SH-SY5Y (cell line): ENCODE measurements at regions not wholly inside any gene's neighbourhood (a gene's known extent, or its start where the extent isn't known, plus 50 kb on each side); places are given as distances from the start of the nearest gene placed in this dataset.

Experiments used
- GATA2 ChIP-seq: IDR thresholded peaks from 2 replicates; pipeline ENCODE4 v1.6.1; 2011; ENCODE audit warnings: mild to moderate bottlenecking, low read depth, low read length
- GATA3 ChIP-seq: IDR thresholded peaks from 2 replicates; pipeline ENCODE4 v1.6.1; 2011; ENCODE audit warnings: low read depth, mild to moderate bottlenecking, low read length, moderate library complexity

GRCh38 chr3:150177673-150178381, 207.1 kb upstream of the PFN2 start:
- no peak for TF ChIP-seq GATA3
- TF ChIP-seq GATA2, result no peak

- no peak for TF ChIP-seq GATA3
- no peak for TF ChIP-seq GATA2
These were observed 203.5 kb upstream of the PFN2 start for GRCh38 chr3:150174179-150174578.

GRCh38 chr3:150172356-150172755, 201.7 kb upstream of the PFN2 start:
- TF ChIP-seq GATA3 (no peak), GATA2 (no peak)

- no peak for TF ChIP-seq GATA3
- no peak for TF ChIP-seq GATA2
These were observed 200.3 kb upstream of the PFN2 start for GRCh38 chr3:150170852-150171520.

- no peak for TF ChIP-seq GATA2
- TF ChIP-seq GATA3, result no peak
These were observed 198.7 kb upstream of the PFN2 start for GRCh38 chr3:150169330-150169940.

GRCh38 chr3:150168698-150169097, 198.0 kb upstream of the PFN2 start:
- TF ChIP-seq GATA2 (no peak), GATA3 (no peak)

- TF ChIP-seq GATA2 (no peak), GATA3 (no peak)
These were observed 194.8 kb upstream of the PFN2 start for GRCh38 chr3:150165396-150166094.

- no peak for TF ChIP-seq GATA3
- TF ChIP-seq GATA2, result no peak
These were observed 190.3 kb upstream of the PFN2 start for GRCh38 chr3:150161011-150161410.

GRCh38 chr3:150158943-150159625, 188.4 kb upstream of the PFN2 start:
- TF ChIP-seq GATA2, result no peak
- no peak for TF ChIP-seq GATA3

- TF ChIP-seq GATA3 (no peak), GATA2 (no peak)
These were observed 181.9 kb upstream of the PFN2 start for GRCh38 chr3:150152567-150152966.

GRCh38 chr3:150150633-150151032, 179.9 kb upstream of the PFN2 start:
- TF ChIP-seq GATA2, result no peak
- TF ChIP-seq GATA3, result no peak

GRCh38 chr3:150149651-150150051, 179.0 kb upstream of the PFN2 start:
- no peak for TF ChIP-seq GATA2
- no peak for TF ChIP-seq GATA3

- TF ChIP-seq GATA2 (no peak), GATA3 (no peak)
These were observed 177.5 kb upstream of the PFN2 start for GRCh38 chr3:150148227-150148626.

- TF ChIP-seq GATA3, result no peak
These were observed 177.1 kb upstream of the PFN2 start for GRCh38 chr3:150147776-150148175.
